ENCODE measurements at regions not wholly inside any gene's neighbourhood (a gene's known extent, or its start where the extent isn't known, plus 50 kb on each side); places are given as distances from the start of the nearest gene placed in this dataset.

- no peak for DNase-seq
- Histone ChIP-seq H3K27me3 (no peaks in the 10 kb centered on the region), H3K9me3 (no peaks in the 10 kb centered on the region), H3K4me1 (no peaks in the 10 kb centered on the region), H3K4me3 (no peak overlapping the region), H3K27ac (no peak overlapping the region), H3K36me3 (no peaks in the 10 kb centered on the region)
- intact Hi-C loops (cut with DNase I), result no loop called here
- TF ChIP-seq EP300 (IDR thresholded peaks at IDR 0.05) (no peak), POLR2A (IDR thresholded peaks at IDR 0.05) (no peak)
- 43 to 75% methylated on average over 3 of the region's 3 CpGs for WGBS, 2 donors
Observed at GRCh38 chr4:125760956-125761355, 446.2 kb downstream of the FAT4 start.

- no peak overlapping the region for H3K4me3 ChIP-seq
- no peaks in the 10 kb centered on the region for H3K36me3 ChIP-seq
- no peak for DNase-seq
- 63 to 75% methylated on average over 3 of the region's 3 CpGs for WGBS, 2 donors
- H3K27me3 ChIP-seq, result no peaks in the 10 kb centered on the region
- intact Hi-C loops (cut with DNase I), result no loop called here
- no peak overlapping the region for H3K27ac ChIP-seq
- peaks cover 0 to 7% (median 0%) of the 10 kb centered on the region in 4 donors for H3K4me1 ChIP-seq
- no peaks in the 10 kb centered on the region for H3K9me3 ChIP-seq
- TF ChIP-seq POLR2AphosphoS5 (IDR thresholded peaks at IDR 0.05), result no peak
- no peak for TF ChIP-seq POLR2A (IDR thresholded peaks at IDR 0.05)
- TF ChIP-seq EP300 (IDR thresholded peaks at IDR 0.05), result no peak
- TF ChIP-seq, protein P1, sequence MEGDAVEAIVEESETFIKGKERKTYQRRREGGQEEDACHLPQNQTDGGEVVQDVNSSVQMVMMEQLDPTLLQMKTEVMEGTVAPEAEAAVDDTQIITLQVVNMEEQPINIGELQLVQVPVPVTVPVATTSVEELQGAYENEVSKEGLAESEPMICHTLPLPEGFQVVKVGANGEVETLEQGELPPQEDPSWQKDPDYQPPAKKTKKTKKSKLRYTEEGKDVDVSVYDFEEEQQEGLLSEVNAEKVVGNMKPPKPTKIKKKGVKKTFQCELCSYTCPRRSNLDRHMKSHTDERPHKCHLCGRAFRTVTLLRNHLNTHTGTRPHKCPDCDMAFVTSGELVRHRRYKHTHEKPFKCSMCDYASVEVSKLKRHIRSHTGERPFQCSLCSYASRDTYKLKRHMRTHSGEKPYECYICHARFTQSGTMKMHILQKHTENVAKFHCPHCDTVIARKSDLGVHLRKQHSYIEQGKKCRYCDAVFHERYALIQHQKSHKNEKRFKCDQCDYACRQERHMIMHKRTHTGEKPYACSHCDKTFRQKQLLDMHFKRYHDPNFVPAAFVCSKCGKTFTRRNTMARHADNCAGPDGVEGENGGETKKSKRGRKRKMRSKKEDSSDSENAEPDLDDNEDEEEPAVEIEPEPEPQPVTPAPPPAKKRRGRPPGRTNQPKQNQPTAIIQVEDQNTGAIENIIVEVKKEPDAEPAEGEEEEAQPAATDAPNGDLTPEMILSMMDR (IDR thresholded peaks at IDR 0.05), result no peak
Observed at GRCh38 chr4:125762537-125762936, 447.8 kb downstream of the FAT4 start.

GRCh38 chr4:125765941-125766340, 451.2 kb downstream of the FAT4 start:
- TF ChIP-seq, protein P1 (IDR thresholded peaks at IDR 0.05), result no peak
- TF ChIP-seq POLR2AphosphoS5 (IDR thresholded peaks at IDR 0.05), result no peak
- no peak for TF ChIP-seq EP300 (IDR thresholded peaks at IDR 0.05)
- no peak for TF ChIP-seq POLR2A (IDR thresholded peaks at IDR 0.05)
- Histone ChIP-seq H3K27ac (no peak overlapping the region), H3K9me3 (no peaks in the 10 kb centered on the region), H3K36me3 (no peaks in the 10 kb centered on the region), H3K4me3 (no peak overlapping the region), H3K4me1 (peaks cover 0 to 7% (median 0%) of the 10 kb centered on the region in 4 donors), H3K27me3 (no peaks in the 10 kb centered on the region)
- intact Hi-C loops (cut with DNase I), result no loop called here
- no peak for DNase-seq

DNA sequence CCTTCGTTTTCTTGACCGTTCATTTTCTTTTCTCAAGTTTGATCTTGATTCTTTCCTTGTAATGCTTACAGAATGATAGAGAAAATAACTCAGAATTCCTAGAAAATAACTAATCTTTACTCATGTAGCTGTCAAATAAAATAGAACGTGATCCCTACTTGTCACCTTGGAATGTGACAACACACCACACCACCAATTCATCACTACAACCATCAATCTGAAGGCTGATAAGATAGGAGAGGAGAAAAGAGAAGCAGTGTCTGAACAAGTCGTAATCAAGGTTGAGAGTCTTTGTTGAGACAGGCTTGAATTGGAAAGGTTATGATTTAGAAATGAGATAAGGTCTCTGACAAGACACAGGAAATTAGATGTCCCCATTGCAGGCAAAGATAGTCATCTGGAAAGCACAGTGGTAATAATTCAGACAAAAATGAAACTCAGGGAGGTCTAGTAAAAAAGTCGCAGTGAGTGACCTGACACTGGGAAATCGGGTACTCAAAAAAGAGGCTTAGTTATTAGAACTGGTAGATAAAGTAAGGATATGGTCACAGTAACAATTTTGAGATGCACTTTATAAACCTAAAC, 456.2 kb downstream of the FAT4 start:
- intact Hi-C loops (cut with DNase I), result no loop called here

GRCh38 chr4:125772680-125773079, 457.9 kb downstream of the FAT4 start:
- Histone ChIP-seq H3K27me3 (no peaks in the 10 kb centered on the region), H3K9me3 (no peaks in the 10 kb centered on the region), H3K27ac (no peak overlapping the region), H3K4me1 (no peaks in the 10 kb centered on the region), H3K36me3 (no peaks in the 10 kb centered on the region), H3K4me3 (no peak overlapping the region)
- intact Hi-C loops (cut with DNase I), result no loop called here
- no peak for TF ChIP-seq POLR2A (IDR thresholded peaks at IDR 0.05)
- TF ChIP-seq, protein P1 (IDR thresholded peaks at IDR 0.05), result no peak
- TF ChIP-seq POLR2AphosphoS5 (IDR thresholded peaks at IDR 0.05), result no peak
- TF ChIP-seq EP300 (IDR thresholded peaks at IDR 0.05), result no peak
- no peak for DNase-seq
- WGBS, 2 donors, result 81 to 86% methylated on average over 1 of the region's 1 CpG

More for the DNA sequence above, 456.2 kb downstream of the FAT4 start:
- no peak overlapping the region for H3K27ac ChIP-seq
- H3K4me1 ChIP-seq, result peaks cover 0 to 7% (median 0%) of the 10 kb centered on the region in 4 donors
- no peak for DNase-seq
- H3K27me3 ChIP-seq, result no peaks in the 10 kb centered on the region
- 48 to 75% methylated on average over 6 of the region's 6 CpGs for WGBS, 2 donors
- TF ChIP-seq POLR2A (IDR thresholded peaks at IDR 0.05), result no peak
- no peak for TF ChIP-seq POLR2AphosphoS5 (IDR thresholded peaks at IDR 0.05)
- TF ChIP-seq EP300 (IDR thresholded peaks at IDR 0.05), result no peak
- TF ChIP-seq, protein P1 (IDR thresholded peaks at IDR 0.05), result no peak
- H3K9me3 ChIP-seq, result no peaks in the 10 kb centered on the region
- H3K4me3 ChIP-seq, result no peak overlapping the region
- no peaks in the 10 kb centered on the region for H3K36me3 ChIP-seq
